ENCODE measurements at regions not wholly inside any gene's neighbourhood (a gene's known extent, or its start where the extent isn't known, plus 50 kb on each side); places are given as distances from the start of the nearest gene placed in this dataset.
"Not testable (repeated sequence)": the region's sequence is repeated elsewhere in the genome, so short reads cannot be mapped to it uniquely, and the experiment has no call there.

GRCh38 chr19:28076628-28077027, 1136.3 kb downstream of the UQCRFS1 start:
- DNase-seq (ENCODE audit: low spot score): no peak

GRCh38 chr19:28075229-28075628, 1137.7 kb downstream of the UQCRFS1 start:
- no peak for DNase-seq (ENCODE audit: low spot score)

GRCh38 chr19:28074773-28075172, 1138.2 kb downstream of the UQCRFS1 start:
- no peak for DNase-seq (ENCODE audit: low spot score)

GRCh38 chr19:28067882-28068281, 1145.1 kb downstream of the UQCRFS1 start:
- DNase-seq (ENCODE audit: low spot score): no peak

- DNase-seq (ENCODE audit: low spot score): no peak
Measured at GRCh38 chr19:28066988-28067387, 1146.0 kb downstream of the UQCRFS1 start.

- no peak for DNase-seq (ENCODE audit: low spot score)
Measured at GRCh38 chr19:28066161-28066560, 1146.8 kb downstream of the UQCRFS1 start.

- DNase-seq (ENCODE audit: low spot score): no peak
Measured at GRCh38 chr19:28065026-28065425, 1147.9 kb downstream of the UQCRFS1 start.

GRCh38 chr19:28063702-28064101, 1149.2 kb downstream of the UQCRFS1 start:
- DNase-seq (ENCODE audit: low spot score): no peak

- no peak for DNase-seq (ENCODE audit: low spot score)
Measured at GRCh38 chr19:28061111-28061510, 1151.8 kb downstream of the UQCRFS1 start.

- DNase-seq (ENCODE audit: low spot score): not testable (repeated sequence)
Measured at GRCh38 chr19:28057026-28057425, 1155.9 kb downstream of the UQCRFS1 start.

- DNase-seq (ENCODE audit: low spot score): no peak
Measured at GRCh38 chr19:28051047-28051446, 1161.9 kb downstream of the UQCRFS1 start.

GRCh38 chr19:28049875-28050274, 1163.1 kb downstream of the UQCRFS1 start:
- DNase-seq (ENCODE audit: low spot score): no peak

- no peak for DNase-seq (ENCODE audit: low spot score)
Measured at GRCh38 chr19:28046932-28047331, 1166.0 kb downstream of the UQCRFS1 start.

GRCh38 chr19:28045621-28046020, 1167.3 kb downstream of the UQCRFS1 start:
- DNase-seq (ENCODE audit: low spot score): no peak

- no peak for DNase-seq (ENCODE audit: low spot score)
Measured at GRCh38 chr19:28044477-28044876, 1168.5 kb downstream of the UQCRFS1 start.

- DNase-seq (ENCODE audit: low spot score): no peak
Measured at GRCh38 chr19:28042516-28042915, 1170.4 kb downstream of the UQCRFS1 start.

GRCh38 chr19:28039677-28040381, 1173.1 kb downstream of the UQCRFS1 start:
- no peak for DNase-seq (ENCODE audit: low spot score)

- DNase-seq (ENCODE audit: low spot score): no peak
Measured at GRCh38 chr19:28037186-28037585, 1175.8 kb downstream of the UQCRFS1 start.

- no peak for DNase-seq (ENCODE audit: low spot score)
Measured at GRCh38 chr19:28036486-28036885, 1176.5 kb downstream of the UQCRFS1 start.

- no peak for DNase-seq (ENCODE audit: low spot score)
Measured at GRCh38 chr19:28034936-28035335, 1178.0 kb downstream of the UQCRFS1 start.

- DNase-seq (ENCODE audit: low spot score): no peak
Measured at GRCh38 chr19:28028881-28029444, 1184.0 kb downstream of the UQCRFS1 start.

GRCh38 chr19:28027116-28027515, 1185.8 kb downstream of the UQCRFS1 start:
- no peak for DNase-seq (ENCODE audit: low spot score)

- DNase-seq (ENCODE audit: low spot score): no peak
Measured at GRCh38 chr19:28026636-28027035, 1186.3 kb downstream of the UQCRFS1 start.

GRCh38 chr19:28024920-28025319, 1188.0 kb downstream of the UQCRFS1 start:
- no peak for DNase-seq (ENCODE audit: low spot score)

Data from pons (tissue), 1 donor.